ENCODE measurements at regions not wholly inside any gene's neighbourhood (a gene's known extent, or its start where the extent isn't known, plus 50 kb on each side); places are given as distances from the start of the nearest gene placed in this dataset.
A peak's percentile ranks its signal among the peaks of the same experiment; 100 is the strongest.
"Not testable (repeated sequence)": the region's sequence is repeated elsewhere in the genome, so short reads cannot be mapped to it uniquely, and the experiment has no call there.

DNA sequence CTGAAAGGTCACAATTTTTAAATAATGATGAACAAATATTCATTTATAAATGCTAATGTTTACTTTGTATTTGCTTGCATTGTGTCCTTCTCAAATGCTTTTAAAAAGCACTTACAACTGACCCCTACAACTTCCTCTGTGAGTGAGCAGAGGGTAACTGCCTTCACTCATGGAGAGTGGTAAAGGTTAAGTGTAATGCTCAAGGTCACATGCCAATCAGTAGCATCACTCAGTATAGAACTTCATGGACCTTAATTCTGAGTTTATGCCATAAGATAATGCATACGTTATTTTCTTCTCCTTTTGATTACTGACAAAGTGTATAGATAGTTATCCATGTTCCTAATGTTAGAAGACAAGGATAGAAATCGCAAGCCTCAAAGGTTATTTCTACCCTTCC, 91.8 kb upstream of the SERTAD2 start:
- H3K27ac Mint-ChIP-seq: no peak overlapping the region
- CTCF ChIA-PET: no interaction called here
- POLR2A ChIA-PET: no interaction called here
- H3K9me3 Mint-ChIP-seq: no peaks in the 10 kb centered on the region
- no peak overlapping the region for H3K4me3 Mint-ChIP-seq
- no peaks in the 10 kb centered on the region for H3K36me3 Mint-ChIP-seq (ENCODE audit: low read depth)
- H3K27me3 Mint-ChIP-seq: no peaks in the 10 kb centered on the region
- DNase-seq: no peak
- peaks cover 16% of the 10 kb centered on the region for H3K4me1 Mint-ChIP-seq

DNA sequence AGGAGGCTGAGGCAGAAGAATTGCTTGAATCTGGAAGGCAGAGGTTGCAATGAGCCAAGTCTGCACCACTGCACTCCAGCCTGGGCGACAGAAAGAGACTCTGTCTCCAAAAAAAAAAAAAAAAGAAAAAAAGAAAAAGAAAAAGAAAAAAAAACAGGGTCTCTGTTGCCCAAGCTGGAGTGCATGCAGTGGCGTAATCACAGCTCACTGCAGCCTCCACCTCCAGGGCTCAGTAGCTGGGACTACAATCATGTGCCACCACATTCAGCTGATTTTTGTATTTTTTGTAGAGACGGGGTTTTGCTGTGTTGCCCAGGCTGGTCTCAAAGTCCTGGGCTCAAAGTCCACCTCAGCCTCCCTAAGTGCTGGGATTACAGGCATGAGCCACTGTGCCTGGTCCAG, 94.0 kb upstream of the SERTAD2 start:
- H3K4me3 Mint-ChIP-seq; H3K9me3 Mint-ChIP-seq; H3K27me3 Mint-ChIP-seq; H3K27ac Mint-ChIP-seq; DNase-seq; H3K36me3 Mint-ChIP-seq (ENCODE audit: low read depth): not testable (repeated sequence)
- H3K4me1 Mint-ChIP-seq: peaks cover 23% of the 10 kb centered on the region
- ChIA-PET POLR2A (interaction anchor here (2.1 to 5.3 kb wide), 3 partner anchors 10 to 94 kb away, joined by 7 to 87 read pairs (median 10); partner anchors contain the start of gene SERTAD2), CTCF (interaction anchor here (0.7 to 7.4 kb wide), 4 partner anchors 25 to 95 kb away, joined by 3 to 91 read pairs (median 4); partner anchors contain the start of gene SERTAD2)

DNA sequence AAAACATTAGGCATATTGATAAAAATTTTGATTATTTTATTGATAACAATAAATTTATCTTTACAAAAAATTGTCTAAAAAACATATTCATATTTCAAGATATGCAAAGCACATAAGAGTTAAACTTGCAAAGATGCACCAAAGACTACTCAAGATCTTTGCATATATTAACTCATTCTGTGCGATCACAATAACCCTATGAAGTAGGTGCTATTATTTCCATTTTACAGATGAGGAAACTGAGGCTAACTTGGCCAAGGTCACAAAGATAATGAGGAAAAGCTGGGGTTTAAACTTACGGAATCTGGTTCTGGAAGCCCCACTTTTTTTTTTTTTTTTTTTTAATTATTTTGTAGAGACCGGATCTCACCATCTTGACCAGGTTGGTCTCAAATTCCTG, 94.4 kb upstream of the SERTAD2 start:
- Mint-ChIP-seq H3K27me3 (no peaks in the 10 kb centered on the region), H3K27ac (no peak overlapping the region), H3K4me3 (no peak overlapping the region), H3K36me3 (ENCODE audit: low read depth) (no peaks in the 10 kb centered on the region), H3K9me3 (no peaks in the 10 kb centered on the region), H3K4me1 (peaks cover 24% of the 10 kb centered on the region)
- no peak for DNase-seq
- ChIA-PET CTCF (interaction anchor here (1.4 to 7.4 kb wide), 3 partner anchors 84 to 102 kb away, joined by 4 to 91 read pairs (median 5); partner anchors contain the start of gene SERTAD2), POLR2A (interaction anchor here (2.1 to 5.3 kb wide), 3 partner anchors 10 to 95 kb away, joined by 7 to 87 read pairs (median 10); partner anchors contain the start of gene SERTAD2)

DNA sequence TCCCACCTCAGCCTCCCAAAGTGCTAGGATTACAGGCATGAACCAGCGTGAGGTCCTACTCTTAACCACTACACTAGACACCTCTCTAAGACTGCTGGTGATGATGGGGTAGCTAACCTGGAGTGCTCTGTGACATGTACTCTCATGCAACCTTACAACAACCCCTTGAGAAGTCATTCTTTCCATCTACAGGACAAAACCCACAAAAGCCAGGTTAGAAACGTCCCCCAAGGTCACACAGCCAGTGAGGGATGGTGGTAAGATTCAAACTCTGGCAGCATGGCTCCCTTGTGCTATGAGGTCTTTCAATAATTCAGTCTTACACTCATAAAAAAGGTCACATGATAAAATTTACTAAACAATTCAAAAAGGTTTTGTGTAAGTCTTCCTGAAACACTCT, 94.8 kb upstream of the SERTAD2 start:
- DNase-seq: no peak
- POLR2A ChIA-PET: interaction anchor here (2.1 to 5.3 kb wide), 4 partner anchors 11 to 95 kb away, joined by 7 to 87 read pairs (median 21); partner anchors contain the start of gene SERTAD2
- Mint-ChIP-seq H3K4me1 (peaks cover 25% of the 10 kb centered on the region), H3K36me3 (ENCODE audit: low read depth) (no peaks in the 10 kb centered on the region), H3K27ac (no peak overlapping the region), H3K27me3 (no peaks in the 10 kb centered on the region), H3K9me3 (no peaks in the 10 kb centered on the region), H3K4me3 (peak overlapping the region; percentile 9)
- CTCF ChIA-PET: interaction anchor here (1.4 to 7.4 kb wide), 3 partner anchors 84 to 102 kb away, joined by 4 to 91 read pairs (median 5); partner anchors contain the start of gene SERTAD2

DNA sequence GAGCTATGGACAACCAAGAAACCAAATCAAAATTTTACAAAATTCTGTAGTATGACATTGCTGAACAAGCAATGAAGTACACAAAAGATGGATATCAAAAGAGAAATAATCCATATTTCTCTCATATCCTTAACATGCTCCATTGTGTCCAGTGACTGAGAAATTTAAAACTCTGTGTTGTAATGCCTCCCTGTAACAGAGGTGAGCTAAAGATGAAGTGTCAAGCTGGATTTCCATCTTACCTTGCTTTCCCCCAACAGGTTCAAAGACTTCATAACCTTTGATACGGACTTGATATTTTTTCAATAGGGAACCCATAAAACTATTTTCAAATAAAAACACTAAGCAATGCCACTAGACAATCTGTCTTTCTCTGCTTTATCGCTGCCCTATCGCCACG, 95.7 kb upstream of the SERTAD2 start:
- no peak overlapping the region for H3K27ac Mint-ChIP-seq
- peaks cover 25% of the 10 kb centered on the region for H3K4me1 Mint-ChIP-seq
- H3K36me3 Mint-ChIP-seq (ENCODE audit: low read depth): no peaks in the 10 kb centered on the region
- ChIA-PET POLR2A (interaction anchor here (1.0 to 5.3 kb wide), 8 partner anchors 12 to 225 kb away, joined by 4 to 87 read pairs (median 27); partner anchors contain the start of genes AFTPH and SERTAD2), CTCF (interaction anchor here (0.9 to 7.4 kb wide), 6 partner anchors 7 to 103 kb away, joined by 3 to 91 read pairs (median 4); partner anchors contain the start of gene SERTAD2)
- DNase-seq: no peak
- H3K27me3 Mint-ChIP-seq: no peaks in the 10 kb centered on the region
- no peaks in the 10 kb centered on the region for H3K9me3 Mint-ChIP-seq
- H3K4me3 Mint-ChIP-seq: peak overlapping the region; percentile 84

DNA sequence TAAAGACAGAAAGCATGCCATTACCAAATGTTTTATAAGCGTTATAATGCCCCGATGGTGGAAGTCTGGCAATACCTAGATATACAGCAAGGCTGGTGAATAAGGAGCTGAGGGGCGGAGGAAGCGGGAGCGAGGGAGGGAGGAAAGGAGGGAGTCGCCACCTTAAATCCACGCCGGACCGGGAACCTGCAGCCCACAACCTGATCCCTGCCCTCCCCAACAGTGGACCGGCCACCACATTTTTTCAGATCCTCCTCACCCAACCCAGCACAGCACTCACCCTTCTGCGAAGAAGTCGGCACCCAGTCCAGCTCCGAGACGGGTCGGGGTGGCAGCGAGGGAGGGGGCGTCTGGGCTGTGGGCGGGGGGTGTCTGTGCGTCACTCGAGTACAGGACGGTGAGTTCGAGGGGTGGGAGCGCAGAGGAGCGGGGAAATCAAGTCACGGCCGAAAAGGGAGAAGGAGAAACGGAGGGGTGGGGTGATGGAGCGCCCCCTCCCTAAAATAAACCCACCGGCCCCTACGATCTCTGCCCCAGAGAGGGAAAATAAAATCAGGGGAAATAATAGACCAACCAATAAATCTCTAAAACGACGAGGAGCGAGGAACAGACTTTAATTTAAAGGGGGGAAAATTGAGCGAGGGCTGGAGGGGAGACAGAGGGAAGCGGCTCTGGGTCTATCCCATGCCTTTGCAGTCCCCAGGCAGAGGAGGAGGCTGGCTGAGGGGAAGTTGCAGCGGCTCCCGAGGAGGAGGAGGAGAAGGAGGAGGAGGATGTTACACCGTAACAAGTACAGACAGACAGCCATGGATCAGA, 96.5 kb upstream of the SERTAD2 start:
- DNase-seq: peak; percentile 34
- Mint-ChIP-seq H3K4me1 (peaks cover 25% of the 10 kb centered on the region), H3K4me3 (peak overlapping the region; percentile 84), H3K27me3 (no peaks in the 10 kb centered on the region), H3K36me3 (ENCODE audit: low read depth) (no peaks in the 10 kb centered on the region), H3K27ac (peak overlapping the region; percentile 94), H3K9me3 (no peaks in the 10 kb centered on the region)
- ChIA-PET CTCF (interaction anchor here (0.6 to 7.4 kb wide), 28 partner anchors 8 to 728 kb away, joined by 3 to 91 read pairs (median 4); partner anchors contain the start of genes AFTPH and SERTAD2), POLR2A (interaction anchor here (1.0 to 5.3 kb wide), 15 partner anchors 13 to 380 kb away, joined by 4 to 87 read pairs (median 11); partner anchors contain the start of genes AFTPH, RAB1A and SERTAD2)

DNA sequence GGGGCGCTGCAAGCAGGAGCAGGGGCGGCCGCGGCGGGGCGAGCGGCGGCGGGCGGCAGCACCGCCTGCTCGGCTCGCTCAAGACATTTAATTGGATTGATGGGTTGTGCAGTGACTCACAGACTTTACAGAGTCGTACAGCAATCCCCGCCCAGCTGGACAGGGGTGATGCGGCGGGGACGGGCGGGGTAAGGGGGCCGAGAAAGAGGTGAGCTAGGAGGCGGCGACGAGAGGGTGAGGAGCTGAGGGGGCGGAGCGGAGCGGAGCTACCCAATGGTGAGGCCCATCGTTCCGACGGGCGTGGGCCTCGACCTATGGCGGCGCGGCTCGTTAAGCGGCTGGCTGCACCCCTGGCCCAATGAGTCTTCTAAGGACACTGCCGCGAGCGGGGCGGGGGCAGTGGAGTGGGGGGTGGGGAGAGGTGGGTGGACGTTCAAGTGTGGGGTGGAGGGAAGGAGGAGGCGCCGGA, 97.1 kb upstream of the SERTAD2 start:
- H3K36me3 Mint-ChIP-seq (ENCODE audit: low read depth): no peaks in the 10 kb centered on the region
- H3K27ac Mint-ChIP-seq: peak overlapping the region; percentile 94
- peak; percentile 98 for DNase-seq
- H3K4me1 Mint-ChIP-seq: peaks cover 23% of the 10 kb centered on the region
- H3K27me3 Mint-ChIP-seq: no peaks in the 10 kb centered on the region
- H3K9me3 Mint-ChIP-seq: peaks cover 2% of the 10 kb centered on the region
- ChIA-PET POLR2A (interaction anchor here (0.6 to 5.3 kb wide), 20 partner anchors 7 to 379 kb away, joined by 3 to 87 read pairs (median 8); partner anchors contain the start of genes AFTPH, RAB1A and SERTAD2), CTCF (interaction anchor here (0.6 to 7.4 kb wide), 29 partner anchors 9 to 729 kb away, joined by 3 to 91 read pairs (median 4); partner anchors contain the start of genes AFTPH and SERTAD2)
- peak overlapping the region; percentile 84 for H3K4me3 Mint-ChIP-seq

DNA sequence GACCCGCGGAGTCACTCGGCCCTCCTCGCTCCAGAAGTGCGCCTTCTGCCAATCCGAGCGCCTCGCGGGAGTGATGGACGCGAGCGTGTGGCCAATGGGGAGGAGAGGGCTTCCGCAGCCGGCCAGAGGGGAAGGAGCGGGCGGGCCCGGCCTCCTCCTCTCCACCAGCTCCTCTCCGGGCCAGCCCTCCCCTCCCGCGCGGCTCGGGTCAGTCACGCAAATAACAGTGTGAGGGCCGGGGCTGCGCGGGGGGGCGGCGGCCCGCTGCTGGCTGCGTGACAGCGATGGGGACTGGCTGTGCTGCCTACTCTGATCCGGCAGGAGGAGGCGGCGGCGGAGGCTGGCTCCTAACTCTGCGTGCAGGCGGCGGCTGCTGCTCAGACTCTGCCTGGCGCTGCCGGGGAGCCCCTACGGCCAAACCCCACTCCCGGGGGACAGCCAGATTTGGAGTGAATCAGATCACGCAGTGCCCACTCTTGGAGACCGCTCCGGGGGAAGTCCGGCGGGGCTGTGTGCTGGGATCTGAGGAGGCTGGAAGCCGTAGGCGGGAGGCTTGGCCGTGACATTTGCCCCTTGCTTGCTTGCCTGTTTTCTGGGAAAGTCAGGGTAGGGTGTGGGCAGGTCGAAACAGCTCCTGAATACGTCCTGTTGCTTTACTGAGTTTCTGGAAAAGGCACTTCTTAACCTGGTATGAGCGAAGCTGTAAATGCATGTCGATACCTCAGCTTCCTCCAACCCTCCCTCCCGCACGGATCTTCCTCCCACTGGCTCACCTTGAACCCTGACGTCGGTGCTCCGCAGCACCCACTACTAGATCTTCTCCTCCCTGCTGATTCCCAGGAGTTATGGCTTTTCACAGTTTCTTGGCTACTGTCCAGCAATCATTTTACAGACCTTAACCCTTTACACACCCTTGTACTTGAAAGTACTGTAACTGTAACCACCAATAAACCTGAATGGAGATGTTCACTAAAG, 97.9 kb upstream of the SERTAD2 start:
- DNase-seq: peak; percentile 41
- H3K36me3 Mint-ChIP-seq (ENCODE audit: low read depth): no peaks in the 10 kb centered on the region
- ChIA-PET CTCF (interaction anchor here (0.6 to 7.4 kb wide), 29 partner anchors 10 to 730 kb away, joined by 3 to 91 read pairs (median 4); partner anchors contain the start of genes AFTPH and SERTAD2), POLR2A (interaction anchor here (0.6 to 5.3 kb wide), 21 partner anchors 8 to 378 kb away, joined by 3 to 87 read pairs (median 6); partner anchors contain the start of genes AFTPH, RAB1A and SERTAD2)
- H3K4me3 Mint-ChIP-seq: peak overlapping the region; percentile 84
- H3K4me1 Mint-ChIP-seq: peaks cover 23% of the 10 kb centered on the region
- peaks cover 3% of the 10 kb centered on the region for H3K9me3 Mint-ChIP-seq
- no peaks in the 10 kb centered on the region for H3K27me3 Mint-ChIP-seq
- H3K27ac Mint-ChIP-seq: peak overlapping the region; percentile 94

DNA sequence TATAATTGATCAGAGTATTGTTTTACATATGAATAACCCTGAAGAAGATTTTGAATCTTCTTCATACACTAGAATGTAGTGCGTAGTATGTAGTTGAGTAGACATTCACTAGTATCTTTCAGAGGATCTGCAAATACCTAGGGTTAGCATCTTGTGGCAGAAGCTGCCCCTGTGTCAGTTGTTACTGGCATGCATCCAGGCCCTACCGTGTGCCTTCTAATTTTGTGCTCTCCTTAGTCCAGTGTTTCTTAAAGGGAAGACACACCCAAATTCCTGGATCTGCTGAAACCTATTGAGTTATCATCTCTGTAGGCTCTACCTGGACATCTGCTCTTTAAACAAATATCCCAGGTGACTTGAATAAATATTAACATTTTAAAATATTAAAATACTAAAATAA, 99.7 kb upstream of the SERTAD2 start:
- no peak overlapping the region for H3K4me3 Mint-ChIP-seq
- H3K27me3 Mint-ChIP-seq: no peaks in the 10 kb centered on the region
- CTCF ChIA-PET: interaction anchor here (7.4 kb wide), 1 partner anchor 101 kb away, joined by 91 read pairs; the partner anchor contains the start of gene SERTAD2
- no peaks in the 10 kb centered on the region for H3K36me3 Mint-ChIP-seq (ENCODE audit: low read depth)
- no peak for DNase-seq
- H3K4me1 Mint-ChIP-seq: peaks cover 22% of the 10 kb centered on the region
- POLR2A ChIA-PET: interaction anchor here (4.0 kb wide), 1 partner anchor 15 kb away, joined by 59 read pairs; no protein-coding TSS in a partner anchor
- no peak overlapping the region for H3K27ac Mint-ChIP-seq
- peaks cover 3% of the 10 kb centered on the region for H3K9me3 Mint-ChIP-seq

DNA sequence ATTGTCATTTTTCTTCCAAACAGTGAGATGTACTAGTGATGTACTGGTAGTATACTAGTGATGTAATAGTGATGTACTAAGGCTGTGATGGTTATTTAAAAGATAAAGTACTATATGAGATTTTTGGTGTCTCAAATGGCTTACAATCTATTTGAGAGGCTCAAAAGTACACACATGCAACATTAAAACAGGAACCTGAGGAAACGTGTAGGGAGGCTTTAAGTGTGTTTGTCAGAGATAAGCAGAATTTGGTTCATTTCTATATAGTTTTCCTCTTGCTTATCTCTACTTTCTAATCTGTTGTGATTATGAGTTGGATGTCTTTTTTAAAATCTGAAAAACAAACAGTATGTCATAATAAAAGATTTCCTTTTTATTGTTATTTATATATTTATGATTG, 100.9 kb upstream of the SERTAD2 start:
- ChIA-PET POLR2A (interaction anchor here (1.0 kb wide), 1 partner anchor 13 kb away, joined by 3 read pairs; no protein-coding TSS in a partner anchor), CTCF (interaction anchor here (1.4 to 1.7 kb wide), 2 partner anchors 13 to 77 kb away, joined by 5 to 6 read pairs; no protein-coding TSS in a partner anchor)
- DNase-seq: no peak
- Mint-ChIP-seq H3K36me3 (ENCODE audit: low read depth) (no peaks in the 10 kb centered on the region), H3K9me3 (peaks cover 3% of the 10 kb centered on the region), H3K4me1 (peaks cover 12% of the 10 kb centered on the region), H3K27ac (no peak overlapping the region), H3K4me3 (no peak overlapping the region), H3K27me3 (no peaks in the 10 kb centered on the region)

DNA sequence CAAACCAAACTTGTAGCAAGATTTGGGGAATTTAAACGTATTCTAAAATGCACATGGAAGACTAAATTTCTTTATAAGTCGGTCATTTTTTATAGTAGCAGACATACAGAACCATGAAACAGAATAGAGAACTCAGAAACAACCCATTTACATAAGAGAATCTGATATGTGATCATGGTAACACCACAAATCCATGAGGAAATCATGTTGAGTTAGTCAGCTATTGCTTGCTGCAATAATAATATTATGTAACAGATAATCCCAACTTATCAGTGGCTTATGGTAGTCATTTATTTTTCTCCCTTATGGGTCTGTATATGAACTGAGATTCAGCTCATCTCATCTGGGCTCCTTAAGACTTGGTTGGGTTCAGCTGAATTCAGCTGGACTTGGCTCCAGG, 103.4 kb upstream of the SERTAD2 start:
- ChIA-PET CTCF (interaction anchor here (0.9 kb wide), 1 partner anchor 75 kb away, joined by 4 read pairs; no protein-coding TSS in a partner anchor), POLR2A (interaction anchor here (1.1 kb wide), 1 partner anchor 103 kb away, joined by 3 read pairs; the partner anchor contains the start of gene SERTAD2)
- H3K27ac Mint-ChIP-seq: no peak overlapping the region

More for the DNA sequence above, 103.4 kb upstream of the SERTAD2 start:
- Mint-ChIP-seq H3K27me3 (peaks cover 1% of the 10 kb centered on the region), H3K4me1 (peaks cover 9% of the 10 kb centered on the region), H3K9me3 (peaks cover 3% of the 10 kb centered on the region), H3K36me3 (ENCODE audit: low read depth) (no peaks in the 10 kb centered on the region), H3K4me3 (no peak overlapping the region)
- DNase-seq: no peak
